HEK293 (cell line): ENCODE measurements at regions not wholly inside any gene's neighbourhood (a gene's known extent, or its start where the extent isn't known, plus 50 kb on each side); places are given as distances from the start of the nearest gene placed in this dataset.

Experiments
- CTCF ChIP-seq: fragments of 450-650 bp; formaldehyde crosslinking; IDR thresholded peaks from 2 replicates; pipeline ENCODE4 v1.5.1; 2016; ENCODE audit warnings: missing biosample characterization, missing genetic modification characterization
- INSM2 ChIP-seq: fragments of 450-650 bp; formaldehyde crosslinking; IDR thresholded peaks from 2 replicates; pipeline ENCODE4 v1.5.1; 2016; ENCODE audit warnings: missing biosample characterization, missing genetic modification characterization
- PRDM10 ChIP-seq: fragments of 450-650 bp; formaldehyde crosslinking; IDR thresholded peaks from 2 replicates; pipeline ENCODE4 v1.5.1; 2016; ENCODE audit warnings: missing biosample characterization, missing genetic modification characterization
- REPIN1 ChIP-seq: fragments of 450-650 bp; formaldehyde crosslinking; IDR thresholded peaks from 2 replicates; pipeline ENCODE4 v1.5.1; 2017; ENCODE audit warnings: missing biosample characterization, missing genetic modification characterization, low read depth
- SCRT2 ChIP-seq: fragments of 450-650 bp; formaldehyde crosslinking; IDR thresholded peaks from 2 replicates; pipeline ENCODE4 v1.5.1; 2016; ENCODE audit warnings: missing biosample characterization, missing genetic modification characterization
- ZNF174 ChIP-seq: fragments of 450-650 bp; formaldehyde crosslinking; IDR thresholded peaks from 2 replicates; pipeline ENCODE4 v1.5.0; 2017; ENCODE audit warnings: missing biosample characterization, mild to moderate bottlenecking, missing genetic modification characterization
- ZNF600 ChIP-seq: fragments of 450-650 bp; formaldehyde crosslinking; IDR thresholded peaks from 2 replicates; pipeline ENCODE4 v1.5.1; 2016; ENCODE audit warnings: missing biosample characterization, missing genetic modification characterization
- ZNF707 ChIP-seq: fragments of 450-650 bp; formaldehyde crosslinking; IDR thresholded peaks from 2 replicates; pipeline ENCODE4 v1.5.1; 2016; ENCODE audit warnings: missing biosample characterization, missing genetic modification characterization

GRCh38 chr11:112470355-112470754, 209.7 kb upstream of the PLET1 start:
- TF ChIP-seq INSM2 (tag by site-specific recombination) (no peak), CTCF (tag by site-specific recombination) (no peak), PRDM10 (no peak), ZNF600 (tag by site-specific recombination) (no peak), ZNF174 (tag by site-specific recombination) (no peak), REPIN1 (no peak), SCRT2 (tag by site-specific recombination) (no peak), ZNF707 (tag by site-specific recombination) (no peak)
